Colon (tissue), 2 donors: ENCODE measurements at regions not wholly inside any gene's neighbourhood (a gene's known extent, or its start where the extent isn't known, plus 50 kb on each side); places are given as distances from the start of the nearest gene placed in this dataset.
"Not testable (repeated sequence)": the region's sequence is repeated elsewhere in the genome, so short reads cannot be mapped to it uniquely, and the experiment has no call there.

Experiments
- FAIRE-seq: peaks from 2 replicates; lab custom pipeline; 2012; peaks lifted over from hg19 to GRCh38; lab: Jason Lieb, UNC
- donor health status: control.
- donor health status: control.

DNA sequence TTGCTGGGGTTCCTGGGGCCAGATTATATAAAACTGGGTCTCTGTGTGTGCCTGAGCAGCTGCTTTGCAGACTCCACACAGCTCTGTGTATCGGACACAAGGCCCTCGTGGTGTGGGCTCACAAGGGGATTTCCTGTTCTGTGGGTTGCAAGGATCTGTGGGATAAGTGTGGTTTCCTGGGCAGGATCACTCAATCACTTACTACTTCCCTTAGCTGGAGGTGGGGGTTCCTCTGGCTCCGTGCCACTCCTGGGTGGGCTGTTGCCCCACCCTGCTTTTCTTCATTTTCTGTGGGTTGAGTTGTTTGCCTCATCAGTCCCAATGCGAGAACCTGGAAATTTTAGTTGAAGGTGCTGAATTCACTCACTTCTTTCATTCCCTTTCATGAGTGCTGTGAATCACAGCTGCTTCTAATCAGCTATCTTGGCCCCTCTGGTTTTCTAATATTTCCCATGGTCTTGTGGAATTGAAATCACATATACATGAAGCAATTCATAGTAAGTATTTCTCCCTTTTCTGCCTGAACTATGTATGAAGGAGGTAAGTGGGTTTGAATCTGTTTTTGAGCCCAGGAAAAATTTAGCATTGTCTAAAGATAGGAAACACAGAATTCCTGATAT, 196.3 kb downstream of the DCDC2C start:
- no peak for FAIRE-seq

DNA sequence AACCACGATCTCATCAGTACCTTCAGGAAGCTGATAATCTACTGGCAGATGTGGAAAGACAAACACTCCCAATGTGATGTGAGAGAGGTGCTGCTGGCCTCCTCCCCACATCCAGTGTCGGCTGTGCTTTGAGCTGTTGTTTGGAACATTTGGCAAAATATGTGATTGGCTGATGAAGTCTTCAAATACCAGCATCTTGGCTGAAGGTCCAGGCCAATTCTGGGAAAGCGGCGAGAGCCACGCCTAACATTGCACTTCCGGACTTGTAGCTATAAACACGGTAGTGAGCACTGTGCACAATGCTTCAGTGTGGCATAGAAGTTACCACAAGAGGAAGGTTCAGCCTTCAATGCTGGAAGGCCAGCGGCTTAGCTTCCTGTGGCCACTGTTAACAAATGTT, 198.8 kb downstream of the DCDC2C start:
- no peak for FAIRE-seq

DNA sequence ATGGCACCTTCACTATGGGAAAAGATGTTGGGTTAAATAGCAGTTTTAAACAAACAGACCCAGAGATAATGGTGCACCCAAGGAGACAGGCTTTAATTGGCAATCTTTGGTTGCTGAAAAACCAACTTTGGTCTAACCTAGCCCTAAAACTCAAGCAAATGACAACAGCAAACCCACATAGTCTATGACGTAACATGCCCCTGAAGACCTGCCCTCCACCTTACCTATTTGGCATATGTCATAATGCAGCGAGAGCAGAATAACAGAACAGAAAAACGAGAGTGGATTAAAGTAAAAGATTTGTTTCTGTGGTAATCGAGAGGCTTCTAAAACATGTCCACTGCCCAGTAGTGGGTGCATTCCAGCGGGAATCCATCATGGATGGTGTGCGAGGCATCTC, 200.7 kb downstream of the DCDC2C start:
- FAIRE-seq = no peak

DNA sequence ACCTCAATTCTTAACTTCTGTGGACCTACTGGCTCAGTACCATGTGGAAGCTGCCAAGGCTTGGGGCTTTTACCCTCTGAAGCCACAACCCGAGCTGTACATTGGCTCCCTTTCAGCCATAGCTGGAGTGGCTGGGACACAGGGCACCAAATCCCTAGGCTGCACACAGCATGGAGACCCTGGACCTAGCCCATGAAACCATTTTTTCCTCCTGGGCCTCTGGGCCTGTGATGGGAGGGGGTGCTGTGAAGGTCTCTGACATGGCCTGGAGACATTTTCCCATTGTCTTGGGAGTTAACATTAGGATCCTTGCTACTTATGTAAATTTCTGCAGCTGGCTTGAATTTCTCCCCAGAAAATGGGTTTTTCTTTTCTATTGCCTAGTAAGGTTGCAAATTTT, 205.1 kb downstream of the DCDC2C start:
- not testable (repeated sequence) for FAIRE-seq

DNA sequence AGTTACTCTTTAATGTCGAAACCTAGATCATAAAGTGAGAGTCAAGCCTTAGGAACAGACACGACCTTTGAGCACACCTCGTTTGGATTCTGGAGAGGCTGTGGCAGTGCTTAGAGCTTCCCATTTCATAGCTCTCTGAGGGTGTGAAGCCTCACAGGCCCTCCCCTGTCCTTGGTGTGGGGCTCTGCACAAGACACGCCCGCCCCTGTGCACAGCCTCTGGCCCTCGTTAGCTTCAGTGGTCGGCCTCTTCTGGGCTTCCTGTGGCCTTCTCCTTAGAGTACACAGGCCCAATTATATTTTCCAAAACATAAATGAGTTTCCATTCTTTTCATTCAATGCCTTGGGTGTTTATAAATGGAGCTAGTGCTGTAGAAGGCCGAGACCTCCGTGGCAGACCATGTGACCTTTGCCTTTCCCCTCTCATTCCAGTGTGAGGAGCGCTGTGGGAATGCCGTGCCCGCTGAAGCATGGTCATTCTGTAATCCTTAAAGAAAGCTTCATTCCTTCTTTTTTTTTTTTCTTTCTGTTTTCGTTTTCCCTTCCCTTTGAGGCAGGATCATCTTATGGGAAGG, 208.6 kb downstream of the DCDC2C start:
- FAIRE-seq = no peak

DNA sequence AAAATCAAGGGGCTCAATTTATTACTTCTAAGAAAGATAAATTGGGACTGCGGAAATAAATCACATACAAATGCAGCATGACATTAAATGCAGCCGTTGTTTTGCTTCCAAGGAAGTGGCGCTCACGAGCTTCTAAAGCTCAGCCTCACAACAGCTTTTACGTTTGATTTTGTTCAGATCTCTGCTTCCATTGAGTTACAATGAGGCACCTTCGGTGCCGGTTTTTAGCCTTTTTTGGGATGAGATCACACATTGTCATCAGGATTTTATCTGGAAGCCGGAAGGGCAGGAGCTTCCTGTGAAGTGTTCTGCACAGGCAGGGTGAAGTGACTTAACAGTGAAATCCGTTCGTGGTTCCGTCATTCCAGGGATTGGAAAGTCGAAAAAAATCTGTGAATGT, 209.8 kb downstream of the DCDC2C start:
- no peak for FAIRE-seq

DNA sequence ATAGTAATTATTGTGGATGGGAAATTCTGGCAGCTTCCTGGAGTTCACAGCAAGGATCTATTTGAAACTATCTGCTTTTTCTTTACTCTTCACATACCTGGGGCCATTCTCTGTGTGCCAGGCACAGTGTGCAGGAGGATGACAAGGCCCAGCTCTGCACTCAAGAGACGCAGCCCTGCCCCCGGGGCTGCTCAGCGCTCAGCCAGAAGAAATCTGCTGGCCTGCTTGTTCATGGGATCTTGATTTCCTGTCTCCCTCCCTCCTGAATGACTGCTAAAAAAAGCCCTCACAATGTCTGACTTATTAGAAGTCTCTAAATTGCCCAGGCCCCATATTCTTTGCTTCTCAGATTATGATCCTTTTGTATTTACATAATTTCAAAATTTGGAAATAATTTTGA, 210.9 kb downstream of the DCDC2C start:
- FAIRE-seq = no peak

DNA sequence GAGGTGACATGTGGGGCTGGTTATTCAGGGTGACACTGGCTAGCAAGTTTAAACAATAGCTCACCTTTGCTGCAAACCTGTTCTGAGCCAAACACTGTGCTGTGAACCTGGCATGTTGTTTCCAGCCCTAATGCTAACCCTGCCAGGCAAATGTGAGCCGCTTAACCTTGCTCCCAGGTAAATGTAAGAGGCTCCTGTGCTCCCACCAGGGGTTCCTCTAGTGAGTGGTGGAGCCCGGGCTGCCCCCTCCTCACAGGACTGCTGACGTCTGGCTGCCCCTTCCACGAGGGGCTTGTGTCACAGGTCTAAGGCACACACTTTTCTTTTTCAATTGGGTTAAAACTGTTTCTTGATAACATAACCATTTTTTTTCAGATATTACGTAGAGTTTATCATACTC, 223.7 kb downstream of the DCDC2C start:
- no peak for FAIRE-seq

DNA sequence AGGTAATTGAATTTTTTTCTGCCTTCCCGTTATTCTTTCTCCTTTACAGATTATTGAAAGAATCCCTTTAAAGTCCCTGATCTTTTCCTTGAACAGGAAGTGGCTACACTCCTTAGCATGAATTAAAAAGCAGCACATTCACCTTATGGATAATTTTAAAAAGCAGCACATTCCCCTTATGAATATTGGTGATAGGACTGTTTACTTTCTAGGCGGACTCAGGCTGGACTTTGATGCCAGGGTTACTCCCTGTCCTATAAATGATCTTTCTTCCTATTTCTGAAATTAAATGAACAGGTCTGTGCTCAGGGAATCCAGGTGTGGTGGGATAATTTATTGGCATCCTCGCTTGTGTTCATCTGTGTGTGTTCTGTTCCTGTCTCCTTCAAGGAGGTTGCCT, 226.0 kb downstream of the DCDC2C start:
- no peak for FAIRE-seq

DNA sequence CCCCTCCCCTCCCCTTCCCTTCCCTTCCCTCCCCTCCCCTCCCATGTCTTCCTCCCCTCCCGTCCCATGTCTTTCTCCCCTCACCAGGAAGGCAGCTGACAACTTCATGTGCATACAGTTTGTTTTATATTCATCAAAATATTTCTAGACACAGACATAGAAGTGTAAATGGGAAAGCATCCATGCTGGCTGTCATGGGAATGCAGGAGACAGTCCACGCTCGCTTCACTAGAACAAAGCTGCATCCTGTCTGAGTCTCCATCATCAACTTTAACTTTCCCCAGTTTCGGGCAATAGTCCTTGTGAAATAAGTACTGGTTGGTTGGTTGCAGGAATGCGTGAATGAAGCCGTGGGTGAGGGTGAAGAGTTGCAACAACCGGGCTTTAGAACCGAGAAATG, 226.9 kb downstream of the DCDC2C start:
- no peak for FAIRE-seq

DNA sequence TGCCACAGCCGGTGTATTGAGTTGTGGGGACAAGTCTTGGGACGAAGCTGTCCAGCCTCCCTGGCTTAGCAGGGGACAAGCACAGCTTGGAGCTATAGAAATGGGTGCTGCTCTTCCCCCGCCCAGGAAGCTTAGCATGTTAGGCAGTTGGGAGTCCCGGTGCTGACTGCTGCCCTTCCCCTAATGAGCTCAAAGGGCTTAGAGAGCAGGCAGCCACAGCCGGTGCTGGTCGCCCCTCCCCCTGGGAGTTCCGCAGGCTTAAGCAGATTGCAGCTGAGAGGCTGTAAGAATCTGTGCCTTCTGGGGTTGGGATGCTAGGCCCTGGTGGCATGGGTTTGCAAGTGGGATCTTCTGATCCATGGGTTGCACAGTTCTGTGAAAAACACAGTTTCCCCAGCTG, 237.3 kb downstream of the DCDC2C start:
- FAIRE-seq = no peak

DNA sequence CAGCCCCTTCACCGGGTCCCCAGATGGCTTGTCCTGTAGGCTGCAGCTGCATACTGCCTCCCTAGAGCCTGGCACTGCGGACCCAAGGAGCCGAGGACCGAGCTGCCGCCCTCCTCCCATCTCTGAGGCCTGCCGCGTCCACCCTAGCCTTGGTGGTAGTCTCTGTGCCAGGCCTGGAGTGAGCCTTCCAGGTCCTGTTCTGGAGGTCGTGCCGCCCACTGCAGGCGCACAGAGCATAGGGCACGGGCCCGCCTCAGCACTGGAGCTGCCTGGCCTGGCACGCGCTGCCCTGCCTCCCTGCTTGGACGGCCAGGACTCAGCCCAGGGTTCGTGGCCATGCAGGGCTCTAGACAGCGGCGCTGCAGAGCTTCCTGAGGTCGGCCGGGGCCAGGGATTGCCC, 239.5 kb downstream of the DCDC2C start:
- no peak for FAIRE-seq

DNA sequence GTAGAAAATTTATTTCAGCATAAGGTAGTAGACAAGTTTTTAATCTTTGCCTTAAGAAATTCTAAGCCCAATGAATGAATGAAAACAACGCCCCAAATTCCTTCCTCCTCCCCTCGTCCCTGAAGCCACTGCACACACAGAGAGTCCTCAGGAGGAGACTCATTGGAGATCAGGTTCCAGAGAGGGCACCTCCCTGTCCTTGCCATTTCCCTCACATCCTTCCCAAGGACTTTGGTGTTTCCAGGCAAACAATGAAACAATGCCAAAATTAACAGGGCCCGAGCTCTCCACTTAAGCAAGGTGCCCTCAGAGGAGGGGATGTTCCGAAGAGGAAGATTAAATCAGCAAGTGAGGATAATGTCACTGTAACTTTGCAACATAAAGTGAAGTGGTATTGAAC, 240.7 kb downstream of the DCDC2C start:
- FAIRE-seq = no peak

DNA sequence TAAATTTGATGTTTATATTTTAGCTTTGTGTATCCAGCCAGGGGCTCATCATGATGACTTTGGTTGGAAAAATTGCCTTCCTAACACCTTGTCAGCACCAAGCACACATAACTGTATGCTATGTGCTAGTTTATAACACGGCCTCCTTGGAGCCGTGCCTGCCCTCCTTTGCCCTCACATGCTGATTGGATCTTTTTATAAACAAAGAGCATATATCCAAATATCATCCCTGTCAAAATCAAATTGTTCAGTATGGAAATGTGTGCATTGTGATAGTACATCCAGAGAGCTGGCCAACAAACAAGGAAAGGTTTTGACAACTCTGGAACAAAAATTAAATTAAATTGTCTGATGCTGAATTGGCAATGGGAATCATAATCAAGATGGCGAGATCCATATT, 241.5 kb downstream of the DCDC2C start:
- no peak for FAIRE-seq

DNA sequence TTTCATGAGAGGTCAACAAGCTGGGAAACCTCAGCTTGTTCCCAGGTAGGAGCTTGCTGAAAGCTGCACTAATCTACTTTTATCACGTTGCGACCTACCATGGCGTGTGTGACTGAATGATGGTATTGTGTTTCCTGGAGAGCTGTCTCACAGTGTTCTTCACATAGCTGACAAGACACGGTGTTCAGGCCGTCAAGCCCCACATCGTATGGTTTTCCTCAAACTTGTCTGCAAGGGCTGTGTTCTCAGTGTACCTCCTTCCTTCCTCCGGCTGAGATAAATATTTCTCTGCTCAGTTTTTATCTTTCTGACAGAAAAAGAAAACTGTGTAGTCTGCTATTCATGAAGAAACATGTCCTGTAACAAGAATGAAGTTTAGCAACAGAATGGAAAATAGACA, 244.8 kb downstream of the DCDC2C start:
- no peak for FAIRE-seq

DNA sequence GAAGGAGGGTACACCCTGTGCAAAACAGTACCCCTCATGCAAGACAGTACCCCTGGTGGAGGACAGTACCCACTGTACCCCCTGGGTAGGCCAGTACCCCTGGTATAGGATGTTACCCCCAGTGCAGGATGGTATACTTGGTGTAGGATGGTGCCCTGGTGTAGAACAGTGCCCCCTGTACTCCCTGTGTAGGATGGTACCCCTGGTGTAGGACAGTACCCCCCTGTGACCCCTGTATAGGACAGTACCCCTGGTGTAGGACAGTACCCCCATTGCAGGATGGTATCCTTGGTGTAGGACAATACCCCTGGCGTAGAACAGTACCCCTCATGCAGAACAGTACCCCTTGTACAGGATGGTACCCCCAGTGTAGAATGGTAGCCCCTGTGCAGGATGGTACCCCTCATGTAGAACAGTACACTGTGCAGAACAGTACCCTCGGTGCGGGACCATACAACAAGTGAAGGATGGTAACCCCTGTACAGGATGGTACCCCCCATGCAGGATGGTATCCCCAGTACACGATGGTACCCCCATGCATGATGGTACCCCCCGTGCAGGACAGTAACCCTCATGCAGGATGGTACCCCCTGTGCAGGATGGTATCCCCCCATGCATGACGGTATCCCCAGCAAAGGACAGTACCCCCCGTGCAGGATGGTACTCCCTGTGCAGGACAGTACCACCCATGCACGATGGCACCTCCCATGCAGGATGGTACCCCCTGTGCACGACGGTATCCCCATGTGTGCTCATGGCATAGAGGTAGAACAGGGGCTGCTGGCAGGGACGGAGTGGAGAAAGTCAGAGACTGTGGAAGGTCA, 248.0 kb downstream of the DCDC2C start:
- FAIRE-seq = no peak

DNA sequence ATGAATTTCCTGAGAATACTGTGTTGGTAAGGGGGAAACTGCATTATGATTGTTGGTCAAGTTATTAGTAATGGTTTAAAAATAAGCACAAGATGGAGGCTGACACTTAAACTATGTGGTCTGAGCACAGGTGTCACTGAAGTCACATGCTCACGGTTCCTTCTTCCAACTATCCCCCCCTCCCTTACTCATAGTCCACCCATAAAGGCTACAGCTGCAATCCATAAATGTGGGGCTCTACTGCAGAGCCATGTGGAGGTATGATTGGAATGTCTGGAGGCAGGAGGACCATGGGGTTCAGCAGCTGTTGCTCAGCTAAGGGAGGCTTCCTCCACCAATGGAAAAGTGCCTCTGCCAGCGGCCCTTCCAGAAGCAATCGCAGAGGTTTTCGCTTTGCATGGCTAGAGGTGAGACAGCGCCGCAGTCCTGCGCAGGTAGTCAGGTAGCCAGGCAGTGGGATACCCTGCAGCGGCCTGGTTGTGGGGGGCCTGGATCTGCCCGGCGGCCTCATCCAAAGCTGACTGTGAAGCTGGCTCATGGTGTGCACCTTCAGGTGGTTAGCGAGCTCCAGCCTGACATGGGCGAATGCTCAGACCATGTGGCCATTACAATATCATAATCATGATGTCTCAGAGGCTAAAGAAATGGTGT, 249.6 kb downstream of the DCDC2C start:
- no peak for FAIRE-seq

DNA sequence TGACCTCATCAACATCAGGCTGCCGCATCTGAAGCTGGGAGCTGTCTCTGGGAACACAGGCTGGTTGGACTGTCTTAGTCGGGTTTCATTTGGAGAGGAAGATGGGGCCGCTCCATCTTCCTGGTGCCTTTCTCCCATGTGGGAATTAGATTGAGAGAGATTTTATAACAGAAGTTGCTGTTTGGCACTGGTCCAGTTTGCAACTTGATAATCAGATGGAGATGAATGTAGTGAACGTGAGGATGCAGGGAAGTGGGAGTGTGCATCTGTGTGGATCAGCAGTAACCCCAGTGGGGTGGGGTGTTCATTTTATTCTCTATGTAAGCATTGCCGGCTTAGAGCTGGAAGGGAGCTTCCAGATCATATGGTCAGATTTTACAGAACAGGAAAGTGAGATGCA, 250.9 kb downstream of the DCDC2C start:
- no peak for FAIRE-seq

DNA sequence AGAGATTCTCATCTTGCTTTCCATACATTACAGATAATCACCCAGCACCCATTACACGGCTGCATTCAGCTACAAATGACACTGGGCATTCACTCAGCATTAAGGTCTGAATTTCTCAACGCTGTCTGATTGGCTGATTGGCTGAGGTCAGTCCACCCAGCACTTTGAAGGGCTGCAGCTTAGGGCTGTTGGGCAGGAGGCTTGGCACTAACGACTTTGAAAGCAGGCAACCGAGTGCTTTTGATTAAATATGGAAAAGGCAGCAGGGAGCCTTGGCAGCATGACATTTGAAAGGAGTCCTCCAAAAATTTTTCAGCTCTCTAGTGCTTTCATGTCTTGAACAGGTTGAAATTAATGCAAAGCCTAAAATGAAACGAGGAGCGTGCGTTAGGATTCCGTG, 253.0 kb downstream of the DCDC2C start:
- no peak for FAIRE-seq

DNA sequence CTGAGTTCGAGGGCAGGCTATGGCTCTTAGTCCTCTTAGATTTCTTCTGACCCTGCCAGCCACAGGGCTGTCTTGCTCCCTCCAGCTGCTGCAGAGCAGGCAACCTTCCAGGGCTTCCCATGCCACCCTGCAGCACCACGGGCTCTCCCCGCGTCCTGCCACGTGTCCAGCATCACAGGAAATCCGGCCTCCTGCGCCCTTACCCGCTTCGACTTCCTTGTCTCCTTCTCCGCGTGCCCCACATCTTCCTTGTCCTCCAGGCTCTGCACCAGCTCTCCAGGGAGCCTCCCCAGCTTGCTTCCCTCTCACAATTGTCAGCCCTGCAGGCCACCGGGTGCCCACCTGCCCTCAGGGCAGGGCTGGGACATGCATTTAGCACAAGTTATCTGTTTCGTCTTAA, 253.5 kb downstream of the DCDC2C start:
- FAIRE-seq = no peak

DNA sequence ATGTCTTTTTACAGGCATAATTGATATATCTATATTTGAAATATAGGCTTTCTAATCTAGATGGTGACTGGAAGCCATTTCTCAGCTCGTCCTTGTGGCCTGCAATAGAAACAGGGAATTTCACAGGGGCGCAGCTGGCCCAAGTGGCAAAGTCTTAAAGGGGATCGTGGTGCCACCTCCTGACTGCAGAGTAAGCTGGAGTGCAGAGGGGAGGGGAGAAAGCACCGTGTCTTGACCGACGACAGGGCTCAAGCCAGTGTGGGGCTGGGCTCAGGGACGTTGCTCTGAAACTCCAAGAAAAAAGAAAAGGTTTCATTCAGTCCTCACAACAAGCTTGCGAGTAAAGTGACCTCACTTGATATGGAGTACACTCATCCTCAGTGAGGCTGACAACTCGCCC, 255.1 kb downstream of the DCDC2C start:
- no peak for FAIRE-seq

DNA sequence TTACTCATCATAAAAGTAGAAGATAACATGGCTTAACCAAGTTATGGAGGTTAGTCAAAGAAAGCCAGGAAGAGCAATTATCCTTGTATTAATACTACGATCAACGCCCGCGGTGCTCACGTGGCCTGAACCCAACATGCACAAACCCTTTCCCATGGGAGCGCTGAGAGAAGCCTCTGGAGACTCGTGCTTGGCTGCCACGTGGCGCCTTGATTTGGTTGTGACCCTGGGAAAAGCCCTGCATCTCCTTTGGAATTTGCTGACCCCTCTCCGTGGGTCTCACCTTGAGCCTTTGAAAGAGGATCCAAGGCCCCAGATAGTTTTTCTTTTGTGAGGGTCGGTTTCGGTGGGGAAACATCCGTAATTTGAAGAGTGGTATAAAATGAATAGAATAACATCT, 255.6 kb downstream of the DCDC2C start:
- FAIRE-seq = no peak

DNA sequence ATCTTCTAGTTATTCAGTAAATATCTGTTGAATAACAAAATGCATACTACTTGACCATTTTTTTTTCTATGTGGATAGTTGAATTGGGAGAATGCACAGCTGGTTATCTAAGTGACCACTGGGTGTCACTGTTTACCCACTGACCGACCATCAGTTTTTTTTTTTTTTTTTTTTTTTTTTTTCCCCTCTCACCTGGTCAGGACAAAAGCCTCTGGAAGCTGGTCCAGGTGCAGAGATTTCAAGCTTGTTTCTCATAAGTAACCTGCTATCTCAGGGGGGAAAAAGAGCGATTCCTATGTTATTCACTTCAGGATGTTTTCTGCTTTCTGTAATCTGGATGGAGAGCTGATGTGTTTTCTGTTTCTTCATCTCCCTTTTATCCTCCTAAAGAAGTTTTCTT, 256.0 kb downstream of the DCDC2C start:
- no peak for FAIRE-seq
